ENCODE measurements at regions not wholly inside any gene's neighbourhood (a gene's known extent, or its start where the extent isn't known, plus 50 kb on each side); places are given as distances from the start of the nearest gene placed in this dataset.

DNA sequence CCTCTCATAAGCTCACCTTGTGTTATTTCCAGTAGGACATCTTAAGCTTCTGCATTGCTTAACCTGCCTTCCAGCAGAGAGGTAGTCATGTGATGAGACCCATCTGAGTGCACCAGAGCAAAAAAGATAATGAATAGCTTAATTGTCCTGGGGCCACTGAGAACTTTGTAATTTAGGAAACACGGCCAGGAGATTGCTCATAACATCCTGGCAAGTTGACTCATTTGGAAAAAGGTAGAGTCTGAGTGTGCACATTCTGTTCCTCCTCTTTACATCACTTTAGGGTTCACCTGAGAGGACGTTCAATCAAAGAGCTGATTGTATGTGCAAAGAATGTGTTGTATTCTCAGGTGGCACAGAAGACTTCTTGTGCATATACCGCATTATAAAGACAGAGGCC is 830.2 kb upstream of the SOX11 start:
- TF ChIP-seq, protein P1, sequence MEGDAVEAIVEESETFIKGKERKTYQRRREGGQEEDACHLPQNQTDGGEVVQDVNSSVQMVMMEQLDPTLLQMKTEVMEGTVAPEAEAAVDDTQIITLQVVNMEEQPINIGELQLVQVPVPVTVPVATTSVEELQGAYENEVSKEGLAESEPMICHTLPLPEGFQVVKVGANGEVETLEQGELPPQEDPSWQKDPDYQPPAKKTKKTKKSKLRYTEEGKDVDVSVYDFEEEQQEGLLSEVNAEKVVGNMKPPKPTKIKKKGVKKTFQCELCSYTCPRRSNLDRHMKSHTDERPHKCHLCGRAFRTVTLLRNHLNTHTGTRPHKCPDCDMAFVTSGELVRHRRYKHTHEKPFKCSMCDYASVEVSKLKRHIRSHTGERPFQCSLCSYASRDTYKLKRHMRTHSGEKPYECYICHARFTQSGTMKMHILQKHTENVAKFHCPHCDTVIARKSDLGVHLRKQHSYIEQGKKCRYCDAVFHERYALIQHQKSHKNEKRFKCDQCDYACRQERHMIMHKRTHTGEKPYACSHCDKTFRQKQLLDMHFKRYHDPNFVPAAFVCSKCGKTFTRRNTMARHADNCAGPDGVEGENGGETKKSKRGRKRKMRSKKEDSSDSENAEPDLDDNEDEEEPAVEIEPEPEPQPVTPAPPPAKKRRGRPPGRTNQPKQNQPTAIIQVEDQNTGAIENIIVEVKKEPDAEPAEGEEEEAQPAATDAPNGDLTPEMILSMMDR (IDR thresholded peaks at IDR 0.05) = no peak
- TF ChIP-seq POLR2A (IDR thresholded peaks at IDR 0.05) = no peak

Data from thyroid gland (tissue), 4 donors.